HG03565 (cell line): ENCODE measurements at regions not wholly inside any gene's neighbourhood (a gene's known extent, or its start where the extent isn't known, plus 50 kb on each side); places are given as distances from the start of the nearest gene placed in this dataset.

Experiments used
- ATAC-seq: cut with Tn5 transposase; IDR thresholded peaks from one replicate; pipeline ENCODE4 v1.9.1; 2021; ENCODE audit warnings: mild to moderate bottlenecking, moderate library complexity; ENCODE audit not compliant: unreplicated experiment

DNA sequence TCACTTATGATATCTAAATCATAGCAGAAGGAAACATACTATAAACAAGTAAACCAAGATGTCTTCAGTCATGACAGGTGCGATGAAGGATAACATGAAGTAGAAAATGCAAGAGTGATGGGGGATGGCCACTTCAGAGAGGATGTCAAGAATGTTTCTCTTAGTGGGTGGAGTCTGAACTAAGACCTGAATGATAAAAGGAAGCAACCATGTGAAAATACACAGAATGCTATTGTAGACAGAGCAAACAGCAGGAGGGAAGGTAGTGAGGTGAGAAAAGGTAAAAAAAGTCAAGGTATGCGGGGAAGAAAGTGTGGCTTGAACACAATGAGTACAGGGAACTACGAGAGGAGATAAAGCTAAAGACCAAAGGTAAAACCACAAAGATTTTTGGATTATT is 341.6 kb downstream of the FBXO15 start:
- ATAC-seq: no peak

DNA sequence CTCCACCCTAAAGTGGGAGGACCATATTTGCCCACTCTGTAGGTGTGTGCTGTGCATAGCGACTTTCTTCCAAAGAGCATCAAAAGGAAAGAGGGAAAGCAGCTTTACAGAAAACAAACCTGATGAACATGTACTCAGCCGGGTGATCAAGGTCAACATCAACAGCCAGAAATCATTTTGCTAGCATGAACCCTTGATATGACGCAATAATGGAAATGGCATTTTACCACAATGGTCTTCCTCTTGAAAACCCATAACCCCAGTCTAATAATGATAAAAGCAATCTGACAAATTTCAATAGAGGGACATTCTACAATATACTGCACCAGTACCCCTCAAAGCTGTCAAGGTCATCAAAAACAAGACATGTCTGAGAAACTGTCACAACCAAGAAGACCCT is 350.2 kb downstream of the FBXO15 start:
- ATAC-seq: no peak

DNA sequence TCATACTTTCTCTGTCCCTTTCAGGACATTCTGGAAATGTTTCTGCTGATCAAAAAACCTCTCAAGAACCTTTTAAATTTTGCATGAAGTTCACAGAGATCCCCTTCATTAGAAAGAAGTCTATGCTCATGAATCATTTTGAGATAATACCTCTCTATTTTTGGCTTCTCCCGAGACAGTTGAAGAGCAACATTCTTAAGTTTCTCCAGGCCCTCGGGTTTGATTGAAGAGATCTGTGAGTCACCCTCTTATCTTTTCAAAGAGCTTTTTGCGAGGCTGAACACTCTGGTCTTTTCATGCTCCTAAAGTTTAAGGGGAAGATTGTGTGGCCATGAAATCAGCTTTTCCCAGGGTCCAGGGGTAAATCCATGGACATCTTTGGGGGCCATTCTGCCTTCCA is 354.2 kb downstream of the FBXO15 start:
- ATAC-seq: no peak

DNA sequence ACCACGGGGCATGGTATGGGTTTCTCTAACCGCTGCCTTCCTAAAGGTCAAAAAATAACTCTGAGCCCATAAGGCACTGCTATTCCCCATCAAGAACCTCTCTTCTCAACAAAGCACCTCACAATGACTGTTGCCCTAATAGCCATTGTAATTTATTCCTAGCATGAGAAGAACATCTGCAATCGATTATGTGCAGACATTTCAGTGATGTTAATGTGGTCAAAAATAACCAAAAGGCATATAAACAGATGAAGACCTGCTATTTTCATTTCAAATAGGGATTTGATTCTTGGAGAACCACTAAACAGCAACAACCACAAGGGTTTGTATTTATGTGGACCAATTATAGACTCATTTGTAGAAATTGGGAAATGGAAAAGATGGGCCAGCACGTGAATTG is 356.6 kb downstream of the FBXO15 start:
- ATAC-seq: no peak

DNA sequence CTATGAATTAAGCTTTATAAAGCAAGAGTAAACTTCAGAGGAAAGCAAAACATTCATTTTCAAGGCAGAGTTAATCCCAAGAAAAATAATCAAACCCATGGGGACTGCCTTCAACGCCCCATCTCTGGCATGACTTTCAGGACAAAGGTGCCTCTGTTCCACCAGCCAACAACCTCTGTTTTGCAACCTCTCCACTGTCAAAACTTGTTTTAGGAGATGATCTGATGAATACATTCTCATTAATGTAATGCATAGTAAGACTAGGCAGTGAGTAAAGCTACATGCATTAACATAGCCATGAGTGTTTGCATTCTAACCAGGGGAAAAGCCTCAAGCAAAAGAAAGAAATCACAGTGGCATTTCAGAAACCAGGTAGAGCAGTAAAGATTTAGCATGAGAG is 357.0 kb downstream of the FBXO15 start:
- no peak for ATAC-seq

DNA sequence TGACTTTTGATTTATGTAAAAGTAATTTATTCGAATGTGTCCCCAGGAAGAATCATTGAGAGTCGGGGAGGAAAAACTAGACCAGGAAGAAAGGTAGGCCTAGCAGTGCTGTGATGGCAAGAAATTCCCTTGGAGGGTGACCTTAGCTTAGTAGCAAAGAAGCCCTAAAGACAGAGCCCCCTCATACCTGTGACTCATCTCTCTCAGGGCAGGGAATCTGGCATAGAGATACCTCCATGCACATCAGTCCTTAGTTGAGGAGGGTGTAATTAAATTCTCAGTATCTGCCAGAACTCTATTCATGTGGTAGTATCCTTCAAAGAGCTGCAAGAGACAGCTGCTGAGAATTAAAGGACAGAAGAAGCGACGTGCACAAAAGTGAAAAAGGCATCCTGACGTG is 360.3 kb downstream of the FBXO15 start:
- no peak for ATAC-seq

- no peak for ATAC-seq
Observed at GRCh38 chr18:73785300-73785699, 362.3 kb downstream of the FBXO15 start.

DNA sequence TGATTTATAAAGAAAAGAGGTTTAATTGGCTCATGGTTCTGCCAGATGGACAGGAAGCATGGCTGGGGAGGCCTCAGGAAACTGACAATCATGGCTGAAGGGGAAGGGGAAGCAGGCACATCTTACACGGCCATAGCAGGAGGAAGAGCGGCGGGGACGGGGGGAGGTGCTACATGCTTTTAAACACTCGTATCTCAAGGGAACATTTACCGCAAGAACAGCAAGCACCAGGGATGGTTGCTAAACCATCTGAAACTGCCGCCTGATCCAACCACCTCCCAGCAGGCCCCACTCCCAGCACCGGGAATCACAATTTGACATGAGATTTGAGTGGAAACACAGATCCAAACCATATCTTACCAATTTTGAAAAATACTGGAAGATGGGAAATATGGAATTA is 362.8 kb downstream of the FBXO15 start:
- no peak for ATAC-seq

- ATAC-seq: no peak
Observed at GRCh38 chr18:73782405-73782804, 365.2 kb downstream of the FBXO15 start.

- ATAC-seq: no peak
Observed at GRCh38 chr18:73780218-73780617, 367.4 kb downstream of the FBXO15 start.

GRCh38 chr18:73778032-73778359 is 369.6 kb downstream of the FBXO15 start:
- ATAC-seq: no peak

GRCh38 chr18:73777356-73778031 is 370.1 kb downstream of the FBXO15 start:
- ATAC-seq: no peak

DNA sequence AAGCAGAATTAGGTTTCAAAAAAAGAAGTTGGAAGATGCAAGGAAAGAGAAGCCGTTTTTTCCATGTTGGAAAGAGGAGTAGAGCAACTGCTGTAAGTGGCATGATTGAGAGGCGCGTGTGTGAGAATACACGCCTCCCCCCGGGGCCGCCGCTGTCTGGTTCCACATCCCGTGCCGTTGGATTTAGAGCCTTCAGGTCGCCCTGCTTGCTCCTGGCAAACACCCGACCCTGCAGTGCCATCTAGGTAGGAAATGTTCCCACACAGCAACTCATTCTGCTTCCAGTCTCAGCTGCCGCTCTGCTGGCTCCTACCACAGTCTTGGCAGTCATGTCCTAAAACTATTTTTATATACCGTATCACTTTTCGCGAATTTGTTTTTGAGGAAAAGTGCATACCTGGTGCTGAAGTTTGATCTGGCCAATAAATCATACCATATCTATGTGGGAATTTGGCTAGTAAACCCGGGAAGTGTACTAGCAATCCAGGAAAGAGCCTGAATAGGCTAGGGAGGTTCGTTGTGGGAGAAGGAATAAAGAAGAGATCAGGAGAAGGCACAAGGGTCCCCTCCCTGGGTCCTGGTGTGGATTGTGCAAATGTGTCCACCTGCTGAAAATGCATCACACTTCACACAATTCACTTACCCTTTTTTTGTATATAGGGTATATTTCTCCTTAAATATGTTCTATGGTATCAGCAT is 372.7 kb downstream of the FBXO15 start:
- no peak for ATAC-seq

- no peak for ATAC-seq
Observed at GRCh38 chr18:73768043-73768442, 379.6 kb downstream of the FBXO15 start.

DNA sequence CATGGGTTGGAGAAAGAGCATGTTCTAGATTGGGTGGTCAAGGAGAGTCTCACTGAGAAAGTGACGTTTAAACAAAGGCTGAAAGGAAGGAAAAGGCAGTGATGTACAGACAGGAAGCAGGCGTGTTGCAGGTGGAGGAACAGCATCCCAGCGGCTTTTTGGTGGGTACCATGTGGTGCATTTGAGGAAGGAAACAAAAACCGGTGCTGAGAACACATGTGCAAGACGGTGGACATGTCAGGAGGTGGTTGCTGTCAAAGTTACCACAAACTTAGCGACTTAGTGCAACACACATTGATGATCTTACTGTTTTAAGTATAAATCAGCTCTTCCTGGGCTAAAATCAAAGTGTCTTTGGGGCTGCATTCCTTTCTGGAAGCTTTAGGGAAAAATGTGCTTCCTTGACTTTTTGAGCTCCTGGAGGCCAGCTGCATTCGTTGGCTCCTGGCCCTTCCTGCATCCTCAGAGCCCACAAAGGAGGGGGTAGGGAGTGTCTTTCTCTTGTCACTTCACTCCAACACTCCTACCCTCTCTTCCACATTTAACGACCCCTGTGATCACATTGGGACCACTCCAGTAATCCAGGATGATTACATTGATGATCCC is 380.6 kb downstream of the FBXO15 start:
- no peak for ATAC-seq

GRCh38 chr18:73758446-73758845 is 389.2 kb downstream of the FBXO15 start:
- no peak for ATAC-seq

DNA sequence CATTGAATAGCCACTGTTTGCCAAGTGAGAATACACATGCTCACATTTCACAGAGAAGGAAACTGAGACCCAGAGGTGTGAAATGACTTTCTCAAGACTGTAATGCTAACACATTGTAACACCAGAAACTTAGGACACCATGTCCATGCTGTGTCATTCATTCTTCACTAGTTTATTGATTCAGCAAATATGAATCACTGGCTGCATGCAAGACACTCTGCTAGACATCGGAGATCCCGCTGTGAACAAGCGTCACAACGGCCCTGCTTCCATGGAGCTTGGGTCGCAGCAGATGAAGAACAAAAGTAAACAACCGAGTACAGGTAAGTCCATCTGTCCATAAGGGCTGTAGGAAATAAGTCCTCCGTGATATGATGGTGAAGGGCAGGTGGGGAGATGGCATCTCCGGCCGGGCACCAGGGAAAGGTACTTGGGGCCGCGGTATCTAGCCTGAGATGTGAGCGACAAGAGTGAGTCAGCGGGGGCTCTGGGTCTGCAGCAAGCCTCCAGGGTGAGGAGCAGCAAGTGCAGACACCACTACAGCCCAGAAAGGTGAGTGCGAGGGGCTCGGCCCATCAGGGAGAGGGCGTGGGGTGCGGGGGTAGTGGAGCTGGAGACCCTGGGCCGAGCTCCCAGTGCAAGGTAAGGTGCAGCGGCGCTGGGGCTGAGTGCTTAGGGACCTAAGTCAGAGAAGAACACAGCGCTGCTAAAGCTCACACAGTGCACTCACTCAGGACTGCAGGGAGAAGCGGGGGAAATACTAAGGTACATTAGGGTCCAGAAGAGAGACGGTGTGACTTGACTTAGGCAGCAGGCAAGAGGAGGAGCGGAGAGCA is 391.2 kb downstream of the FBXO15 start:
- ATAC-seq: no peak

GRCh38 chr18:73752965-73753364 is 394.7 kb downstream of the FBXO15 start:
- ATAC-seq: no peak

- no peak for ATAC-seq
Observed at GRCh38 chr18:73752546-73752945, 395.1 kb downstream of the FBXO15 start.

GRCh38 chr18:73750052-73750451 is 397.6 kb downstream of the FBXO15 start:
- no peak for ATAC-seq

DNA sequence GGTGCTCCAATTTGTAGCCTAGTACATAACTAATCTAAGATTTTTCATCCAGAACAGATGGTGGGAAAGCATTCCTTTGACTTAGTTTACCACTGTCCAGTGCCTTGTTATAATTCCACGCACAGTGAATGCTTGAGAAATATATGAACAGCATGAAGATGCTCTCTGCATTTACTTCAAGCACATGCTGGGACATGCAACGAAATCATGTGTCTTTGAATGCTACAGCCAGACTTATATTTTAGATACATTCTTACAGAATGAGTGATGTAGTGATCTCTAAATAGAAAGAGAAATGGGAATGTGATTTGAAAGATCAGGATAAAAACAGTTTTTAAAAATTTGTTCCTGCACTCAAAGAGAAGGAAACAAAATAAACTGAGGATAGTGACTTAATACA is 398.3 kb downstream of the FBXO15 start:
- no peak for ATAC-seq

- ATAC-seq: no peak
Observed at GRCh38 chr18:73748731-73749130, 398.9 kb downstream of the FBXO15 start.
